Naive B cell (primary cell): ENCODE measurements at regions not wholly inside any gene's neighbourhood (a gene's known extent, or its start where the extent isn't known, plus 50 kb on each side); places are given as distances from the start of the nearest gene placed in this dataset.

Experiments
- ATAC-seq, 2 donors: fragments of 150-1000 bp; cut with Tn5 transposase; 2 replicates each; pipeline ENCODE4 v1.10.0; 2021; ENCODE audit warnings: low read depth in 2 of 2, mild to moderate bottlenecking in 2 of 2, moderate library complexity in 2 of 2
- DNase-seq: peaks from one replicate; pipeline ENCODE4 v3.0.0; 2022
- H3K27ac Mint-ChIP-seq, 6 donors: one replicate each; pipeline ENCODE4 v1.8.0; 2020 to 2022; ENCODE audit warnings: mild to moderate bottlenecking in 6 of 6, mixed read lengths in 6 of 6, moderate library complexity in 5 of 6, inconsistent platforms in 2 of 6
- H3K27me3 Mint-ChIP-seq, 3 donors: one replicate each; pipeline ENCODE4 v1.8.0; 2021 to 2022; ENCODE audit warnings: mixed read lengths in 3 of 3, mild to moderate bottlenecking in 1 of 3
- H3K36me3 Mint-ChIP-seq, 2 donors: one replicate each; pipeline ENCODE4 v1.8.0; 2020 to 2022; ENCODE audit warnings: mixed read lengths in 2 of 2, inconsistent platforms in 1 of 2, mild to moderate bottlenecking in 1 of 2
- H3K4me1 Mint-ChIP-seq, 3 donors: one replicate each; pipeline ENCODE4 v1.8.0; 2020 to 2022; ENCODE audit warnings: mixed read lengths in 3 of 3, inconsistent platforms in 1 of 3, mild to moderate bottlenecking in 1 of 3, moderate library complexity in 1 of 3
- H3K4me3 Mint-ChIP-seq, 8 donors: one replicate each; pipeline ENCODE4 v1.8.0; 2020 to 2022; ENCODE audit warnings: mild to moderate bottlenecking in 8 of 8, mixed read lengths in 8 of 8, moderate library complexity in 8 of 8, inconsistent platforms in 2 of 8
- H3K9me3 Mint-ChIP-seq, 7 donors: one replicate each; pipeline ENCODE4 v1.8.0; 2020 to 2022; ENCODE audit warnings: mixed read lengths in 7 of 7, mild to moderate bottlenecking in 5 of 7, inconsistent platforms in 2 of 7, moderate library complexity in 1 of 7

GRCh38 chr3:79896086-79896485 is 128.3 kb upstream of the ROBO1 start:
- H3K4me1 Mint-ChIP-seq, result no peaks in the 10 kb centered on the region
- no peak overlapping the region for H3K27ac Mint-ChIP-seq
- H3K4me3 Mint-ChIP-seq, result no peak overlapping the region
- H3K36me3 Mint-ChIP-seq, result no peaks in the 10 kb centered on the region
- no peaks in the 10 kb centered on the region for H3K27me3 Mint-ChIP-seq
- DNase-seq, result no peak
- H3K9me3 Mint-ChIP-seq, result peaks cover 0 to 5% (median 1%) of the 10 kb centered on the region in 7 donors
- no peak for ATAC-seq

- H3K9me3 Mint-ChIP-seq, result peaks cover 0 to 8% (median 4%) of the 10 kb centered on the region in 7 donors
- H3K27me3 Mint-ChIP-seq, result no peaks in the 10 kb centered on the region
- H3K36me3 Mint-ChIP-seq, result no peaks in the 10 kb centered on the region
- no peaks in the 10 kb centered on the region for H3K4me1 Mint-ChIP-seq
- DNase-seq (no peak), ATAC-seq (no peak)
- no peak overlapping the region for H3K27ac Mint-ChIP-seq
- H3K4me3 Mint-ChIP-seq, result no peak overlapping the region
Measured at GRCh38 chr3:79887213-79887612, 119.4 kb upstream of the ROBO1 start.

DNA sequence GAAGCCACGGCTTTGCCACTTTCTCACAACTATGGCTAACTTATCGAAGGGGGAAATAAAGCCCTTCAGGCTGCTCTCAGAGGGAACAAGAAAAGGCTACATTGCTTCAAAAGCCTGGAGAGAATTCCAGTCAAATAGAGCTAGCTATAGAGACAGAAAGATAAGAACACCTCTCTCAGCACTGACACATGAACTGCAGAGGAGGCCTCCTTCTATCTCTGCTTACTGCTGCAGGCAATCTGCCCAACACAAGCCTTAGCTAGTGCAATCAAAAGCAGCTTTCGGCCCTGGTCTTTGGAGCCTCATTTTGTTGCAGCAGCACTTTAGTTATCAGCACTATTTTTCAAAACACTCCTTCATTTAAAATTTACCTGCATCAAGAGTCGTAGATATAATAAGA is 118.4 kb upstream of the ROBO1 start:
- H3K4me3 Mint-ChIP-seq, result no peak overlapping the region
- H3K27me3 Mint-ChIP-seq, result no peaks in the 10 kb centered on the region
- DNase-seq (no peak), ATAC-seq (no peak)
- no peaks in the 10 kb centered on the region for H3K4me1 Mint-ChIP-seq
- H3K9me3 Mint-ChIP-seq, result peaks cover 0 to 8% (median under 1%) of the 10 kb centered on the region in 7 donors
- H3K27ac Mint-ChIP-seq, result no peak overlapping the region
- H3K36me3 Mint-ChIP-seq, result no peaks in the 10 kb centered on the region

DNA sequence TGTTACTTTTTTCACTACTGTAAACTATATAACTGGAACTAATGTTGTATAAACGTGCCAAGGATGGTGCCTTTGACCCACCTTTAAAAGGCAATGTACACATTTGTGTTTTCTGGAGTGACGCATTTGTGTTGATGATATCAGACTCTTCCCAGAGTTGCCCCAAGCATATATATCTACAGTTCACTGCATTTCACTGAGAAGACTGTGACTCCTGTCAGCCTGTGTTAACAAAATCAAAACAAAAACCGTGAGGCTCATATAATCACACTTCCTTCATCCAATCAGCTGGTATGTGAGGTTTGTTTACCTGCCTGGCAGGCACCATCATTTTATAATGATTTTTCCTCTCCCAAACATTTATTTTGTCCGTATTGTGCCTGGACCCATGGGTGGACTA is 117.6 kb upstream of the ROBO1 start:
- no peak overlapping the region for H3K4me3 Mint-ChIP-seq
- ATAC-seq, result no peak
- no peaks in the 10 kb centered on the region for H3K36me3 Mint-ChIP-seq
- H3K27me3 Mint-ChIP-seq, result no peaks in the 10 kb centered on the region
- H3K4me1 Mint-ChIP-seq, result no peaks in the 10 kb centered on the region
- H3K9me3 Mint-ChIP-seq, result peaks cover 0 to 8% (median 0%) of the 10 kb centered on the region in 7 donors
- no peak overlapping the region for H3K27ac Mint-ChIP-seq
- DNase-seq, result no peak

DNA sequence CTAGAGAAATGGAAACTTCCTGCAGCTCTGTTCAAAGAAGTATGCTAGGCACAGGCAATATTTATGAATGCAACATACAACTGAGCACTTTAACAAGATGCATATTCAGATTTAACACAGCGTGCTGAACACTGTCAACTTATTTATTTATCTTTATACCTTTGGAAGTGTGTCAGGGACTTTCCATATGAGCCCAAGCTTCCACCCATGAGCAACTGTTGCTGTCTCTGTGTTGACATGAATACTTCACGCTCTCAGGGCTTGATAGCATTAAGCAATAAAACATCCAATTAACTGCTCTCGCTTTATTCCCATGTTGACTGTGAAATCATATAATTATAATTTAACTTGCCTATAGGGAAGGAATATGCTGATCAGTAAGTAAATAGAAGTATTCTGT is 116.6 kb upstream of the ROBO1 start:
- peaks cover 0 to 8% (median 0%) of the 10 kb centered on the region in 7 donors for H3K9me3 Mint-ChIP-seq
- no peak overlapping the region for H3K4me3 Mint-ChIP-seq

DNA sequence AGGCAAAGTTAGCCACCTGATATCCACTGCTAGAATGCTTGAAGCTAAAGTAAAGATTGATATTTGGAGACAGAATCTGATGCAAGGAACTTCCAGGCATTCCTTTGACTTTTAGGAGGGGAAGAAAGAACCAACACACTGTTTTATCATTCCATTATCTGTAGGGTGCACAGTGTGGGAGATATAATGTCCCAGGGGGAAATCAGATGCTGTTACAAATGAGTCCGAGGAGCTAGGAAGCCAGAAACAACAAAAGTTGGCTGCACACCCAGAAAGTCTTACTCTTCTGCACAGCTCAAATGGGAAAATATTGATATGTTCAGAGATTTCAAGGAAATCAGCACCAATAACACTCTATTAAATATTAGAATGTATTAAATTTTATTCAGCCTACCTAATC is 113.6 kb upstream of the ROBO1 start:
- Mint-ChIP-seq H3K4me1 (no peaks in the 10 kb centered on the region), H3K27ac (no peak overlapping the region), H3K4me3 (no peak overlapping the region), H3K27me3 (no peaks in the 10 kb centered on the region), H3K36me3 (no peaks in the 10 kb centered on the region), H3K9me3 (peaks cover 2 to 27% (median 6%) of the 10 kb centered on the region in 7 donors)
- no peak for ATAC-seq
- DNase-seq, result no peak

More for the DNA sequence above, 116.6 kb upstream of the ROBO1 start:
- Mint-ChIP-seq H3K27me3 (no peaks in the 10 kb centered on the region), H3K36me3 (no peaks in the 10 kb centered on the region), H3K4me1 (no peaks in the 10 kb centered on the region), H3K27ac (no peak overlapping the region)
- DNase-seq (no peak), ATAC-seq (no peak)

DNA sequence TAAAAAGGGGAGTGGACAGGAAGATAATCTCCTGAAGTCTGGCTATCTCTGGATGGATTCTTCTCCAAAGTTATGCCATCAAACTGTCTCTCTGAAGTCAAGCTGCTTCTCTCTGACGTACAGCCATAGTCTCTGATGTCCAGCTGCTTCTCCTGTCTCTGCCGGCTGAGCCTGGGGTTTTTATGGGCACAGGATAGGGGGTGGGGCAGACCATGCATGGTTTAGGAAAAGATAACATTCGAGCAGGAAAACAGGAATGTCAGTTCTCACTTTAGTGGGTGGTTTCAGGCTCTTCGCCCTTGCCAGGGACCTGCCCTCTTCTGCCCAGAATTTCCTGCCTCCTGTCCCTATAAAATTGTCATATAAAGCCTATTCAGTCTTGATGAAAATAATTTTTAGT is 110.9 kb upstream of the ROBO1 start:
- Mint-ChIP-seq H3K4me1 (no peaks in the 10 kb centered on the region), H3K27me3 (no peaks in the 10 kb centered on the region), H3K27ac (no peak overlapping the region), H3K9me3 (peaks cover 2 to 29% (median 6%) of the 10 kb centered on the region in 7 donors), H3K36me3 (no peaks in the 10 kb centered on the region), H3K4me3 (no peak overlapping the region)
- DNase-seq (no peak), ATAC-seq (no peak)

GRCh38 chr3:79874646-79875045 is 106.8 kb upstream of the ROBO1 start:
- no peak overlapping the region for H3K4me3 Mint-ChIP-seq
- no peaks in the 10 kb centered on the region for H3K4me1 Mint-ChIP-seq
- no peak overlapping the region for H3K27ac Mint-ChIP-seq

GRCh38 chr3:79872483-79872882 is 104.7 kb upstream of the ROBO1 start:
- H3K9me3 Mint-ChIP-seq, result peaks cover 2 to 13% (median 8%) of the 10 kb centered on the region in 7 donors
- H3K27me3 Mint-ChIP-seq, result no peaks in the 10 kb centered on the region
- H3K4me1 Mint-ChIP-seq, result no peaks in the 10 kb centered on the region

More at GRCh38 chr3:79874646-79875045, 106.8 kb upstream of the ROBO1 start:
- ATAC-seq, result no peak
- Mint-ChIP-seq H3K9me3 (peaks cover 2 to 25% (median 6%) of the 10 kb centered on the region in 7 donors), H3K36me3 (no peaks in the 10 kb centered on the region), H3K27me3 (no peaks in the 10 kb centered on the region)
- no peak for DNase-seq

DNA sequence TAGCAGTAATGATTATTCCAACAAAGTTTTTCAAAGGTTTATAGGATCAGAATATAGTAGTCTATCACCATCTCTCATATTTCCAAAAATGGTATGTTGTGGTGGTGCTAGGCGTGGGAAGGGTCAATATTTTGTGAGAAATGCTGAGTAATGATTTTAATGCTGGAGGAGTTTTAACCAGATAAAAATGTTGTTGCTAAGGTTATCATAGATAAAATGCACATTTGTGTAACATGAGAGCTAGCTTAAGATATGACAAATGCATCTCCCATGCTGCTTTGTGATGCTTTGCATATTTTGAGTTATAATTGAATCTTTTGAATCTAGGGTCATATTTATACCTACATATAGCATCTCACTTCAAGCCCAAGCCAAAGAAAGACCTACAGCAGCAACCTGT is 103.9 kb upstream of the ROBO1 start:
- no peak for DNase-seq
- no peak overlapping the region for H3K4me3 Mint-ChIP-seq
- ATAC-seq, result no peak
- H3K27me3 Mint-ChIP-seq, result no peaks in the 10 kb centered on the region
- no peaks in the 10 kb centered on the region for H3K4me1 Mint-ChIP-seq
- no peaks in the 10 kb centered on the region for H3K36me3 Mint-ChIP-seq
- peaks cover 0 to 10% (median 5%) of the 10 kb centered on the region in 7 donors for H3K9me3 Mint-ChIP-seq
- no peak overlapping the region for H3K27ac Mint-ChIP-seq

More at GRCh38 chr3:79872483-79872882, 104.7 kb upstream of the ROBO1 start:
- DNase-seq (no peak), ATAC-seq (no peak)
- Mint-ChIP-seq H3K4me3 (no peak overlapping the region), H3K27ac (no peak overlapping the region), H3K36me3 (no peaks in the 10 kb centered on the region)

DNA sequence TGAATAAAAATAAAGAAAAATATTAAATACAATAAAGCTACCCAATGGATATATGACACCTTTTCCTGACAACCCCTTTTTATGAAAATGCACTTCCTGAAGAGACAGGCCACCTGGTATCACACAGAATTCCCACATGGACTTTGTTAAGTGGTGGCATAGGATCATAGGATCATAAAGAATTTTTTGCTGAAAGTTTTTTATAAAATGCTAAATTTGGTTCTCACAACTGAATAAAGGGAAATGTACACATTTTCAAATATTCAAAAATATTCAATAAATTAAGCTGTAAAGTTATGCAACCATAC is 102.5 kb upstream of the ROBO1 start:
- ATAC-seq (no peak), DNase-seq (no peak)
- H3K4me3 Mint-ChIP-seq, result no peak overlapping the region
- H3K36me3 Mint-ChIP-seq, result no peaks in the 10 kb centered on the region
- peaks cover 0 to 10% (median 5%) of the 10 kb centered on the region in 7 donors for H3K9me3 Mint-ChIP-seq
- H3K27ac Mint-ChIP-seq, result no peak overlapping the region
- H3K4me1 Mint-ChIP-seq, result no peaks in the 10 kb centered on the region
- no peaks in the 10 kb centered on the region for H3K27me3 Mint-ChIP-seq

GRCh38 chr3:79869461-79870312 is 101.9 kb upstream of the ROBO1 start:
- H3K27me3 Mint-ChIP-seq, result no peaks in the 10 kb centered on the region
- H3K36me3 Mint-ChIP-seq, result no peaks in the 10 kb centered on the region
- H3K4me1 Mint-ChIP-seq, result no peaks in the 10 kb centered on the region
- ATAC-seq, result no peak
- peaks cover 0 to 10% (median 6%) of the 10 kb centered on the region in 7 donors for H3K9me3 Mint-ChIP-seq
- H3K27ac Mint-ChIP-seq, result no peak overlapping the region
- no peak overlapping the region for H3K4me3 Mint-ChIP-seq
- DNase-seq, result no peak

DNA sequence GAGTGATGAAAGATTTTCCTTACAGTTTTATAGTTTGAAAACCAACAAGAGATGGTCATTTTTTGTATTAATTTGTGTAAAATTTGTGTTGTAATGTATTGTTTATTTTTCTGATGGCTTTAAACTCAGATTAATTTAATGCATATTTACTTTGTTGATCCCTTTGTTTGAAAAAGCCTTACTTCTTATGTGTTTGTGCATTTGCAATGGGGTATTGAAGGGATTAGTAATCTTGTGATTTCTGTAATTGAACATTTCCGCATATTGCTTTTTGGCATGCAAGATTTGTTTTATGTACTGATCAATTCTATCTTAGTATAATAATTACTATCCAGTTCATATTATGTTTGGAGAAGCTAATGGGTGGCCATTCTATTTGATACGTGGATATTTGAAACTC is 98.4 kb upstream of the ROBO1 start:
- H3K4me3 Mint-ChIP-seq, result no peak overlapping the region
- no peaks in the 10 kb centered on the region for H3K36me3 Mint-ChIP-seq
- peaks cover 0 to 13% (median 6%) of the 10 kb centered on the region in 7 donors for H3K9me3 Mint-ChIP-seq
- H3K27me3 Mint-ChIP-seq, result no peaks in the 10 kb centered on the region
- H3K4me1 Mint-ChIP-seq, result no peaks in the 10 kb centered on the region
- DNase-seq (no peak), ATAC-seq (no peak)
- H3K27ac Mint-ChIP-seq, result no peak overlapping the region

DNA sequence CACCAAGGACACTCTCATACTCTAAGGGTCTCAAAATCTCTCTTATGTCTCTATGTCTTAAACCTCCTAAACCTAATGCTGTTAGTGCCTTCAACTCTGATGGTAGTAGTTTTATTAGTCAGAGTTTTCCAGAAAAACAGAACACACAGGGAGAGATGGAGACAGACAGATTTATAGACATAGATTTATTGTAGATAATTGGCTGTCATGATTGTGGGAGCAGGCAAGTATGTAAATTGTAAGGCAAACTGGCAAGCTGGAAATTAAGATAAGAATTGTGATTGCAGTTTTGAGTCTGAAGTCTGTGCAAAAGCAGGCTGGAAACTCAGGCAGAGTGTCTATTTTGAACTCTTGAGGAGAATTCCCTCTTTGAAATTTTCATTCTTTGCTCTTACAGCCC is 96.3 kb upstream of the ROBO1 start:
- ATAC-seq, result no peak
- H3K4me3 Mint-ChIP-seq, result no peak overlapping the region
- no peak for DNase-seq
- H3K36me3 Mint-ChIP-seq, result no peaks in the 10 kb centered on the region
- no peak overlapping the region for H3K27ac Mint-ChIP-seq
- H3K4me1 Mint-ChIP-seq, result no peaks in the 10 kb centered on the region
- peaks cover 0 to 16% (median 6%) of the 10 kb centered on the region in 7 donors for H3K9me3 Mint-ChIP-seq
- H3K27me3 Mint-ChIP-seq, result no peaks in the 10 kb centered on the region
